ENCODE measurements at regions not wholly inside any gene's neighbourhood (a gene's known extent, or its start where the extent isn't known, plus 50 kb on each side); places are given as distances from the start of the nearest gene placed in this dataset.
"Not testable (repeated sequence)": the region's sequence is repeated elsewhere in the genome, so short reads cannot be mapped to it uniquely, and the experiment has no call there.

- not testable (repeated sequence) for TF ChIP-seq EZH2 (IDR thresholded peaks at IDR 0.05; ENCODE audit: insufficient read depth, low read length)
- TF ChIP-seq, protein P1, sequence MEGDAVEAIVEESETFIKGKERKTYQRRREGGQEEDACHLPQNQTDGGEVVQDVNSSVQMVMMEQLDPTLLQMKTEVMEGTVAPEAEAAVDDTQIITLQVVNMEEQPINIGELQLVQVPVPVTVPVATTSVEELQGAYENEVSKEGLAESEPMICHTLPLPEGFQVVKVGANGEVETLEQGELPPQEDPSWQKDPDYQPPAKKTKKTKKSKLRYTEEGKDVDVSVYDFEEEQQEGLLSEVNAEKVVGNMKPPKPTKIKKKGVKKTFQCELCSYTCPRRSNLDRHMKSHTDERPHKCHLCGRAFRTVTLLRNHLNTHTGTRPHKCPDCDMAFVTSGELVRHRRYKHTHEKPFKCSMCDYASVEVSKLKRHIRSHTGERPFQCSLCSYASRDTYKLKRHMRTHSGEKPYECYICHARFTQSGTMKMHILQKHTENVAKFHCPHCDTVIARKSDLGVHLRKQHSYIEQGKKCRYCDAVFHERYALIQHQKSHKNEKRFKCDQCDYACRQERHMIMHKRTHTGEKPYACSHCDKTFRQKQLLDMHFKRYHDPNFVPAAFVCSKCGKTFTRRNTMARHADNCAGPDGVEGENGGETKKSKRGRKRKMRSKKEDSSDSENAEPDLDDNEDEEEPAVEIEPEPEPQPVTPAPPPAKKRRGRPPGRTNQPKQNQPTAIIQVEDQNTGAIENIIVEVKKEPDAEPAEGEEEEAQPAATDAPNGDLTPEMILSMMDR (IDR thresholded peaks at IDR 0.05; ENCODE audit: insufficient read depth, low read depth, low read length): not testable (repeated sequence)
Observed at GRCh38 chr10:45539569-45539968, 133.0 kb downstream of the ZFAND4 start.
